A673 (cell line): ENCODE measurements at regions not wholly inside any gene's neighbourhood (a gene's known extent, or its start where the extent isn't known, plus 50 kb on each side); places are given as distances from the start of the nearest gene placed in this dataset.

Experiments
- BruUV-seq: library from RNA; stranded (reverse); fragments of 400-500 nt; replicated peaks from 2 replicates; lab custom pipeline; 2021; lab: Mats Ljungman, UMichigan
- CTCF ChIA-PET: fragments of 300-600 bp; sonication (Branson Sonifier 250); formaldehyde crosslinking; loops from one replicate; lab custom pipeline; 2022; ENCODE audit warnings: antibody characterized with exemption; lab: Charles Lee
- POLR2A ChIA-PET: fragments of 300-600 bp; sonication (Branson Sonifier 250); formaldehyde crosslinking; loops from one replicate; lab custom pipeline; 2022; ENCODE audit warnings: antibody characterized with exemption; ENCODE audit not compliant: low non-redundant PET; lab: Charles Lee
- DNase-seq: peaks from one replicate; pipeline ENCODE4 v3.0.0-alpha.2; 2015; ENCODE audit warnings: low spot score
- H3K27ac ChIP-seq: fragments of 200-600 bp; sonication (generic); 2 replicates; pipeline ENCODE4 v1.5.1; 2016; ENCODE audit warnings: mixed run types, low read depth, mild to moderate bottlenecking, mixed read lengths, antibody characterized with exemption, low read length; ENCODE audit not compliant: poor library complexity, severe bottlenecking
- H3K27me3 ChIP-seq: fragments of 200-600 bp; sonication (generic); replicated peaks from 2 replicates; pipeline ENCODE4 v1.6.1; 2017; ENCODE audit warnings: mixed run types, low read depth, mild to moderate bottlenecking, mixed read lengths, antibody characterized with exemption, low read length; ENCODE audit not compliant: insufficient read depth, poor library complexity
- H3K36me3 ChIP-seq: fragments of 200-600 bp; sonication (generic); 2 replicates; pipeline ENCODE4 v1.6.1; 2016; ENCODE audit warnings: mixed run types, mild to moderate bottlenecking, mixed read lengths, antibody characterized with exemption, low read length; ENCODE audit not compliant: insufficient read depth, poor library complexity, severe bottlenecking
- H3K4me1 ChIP-seq: fragments of 200-600 bp; sonication (generic); 2 replicates; pipeline ENCODE4 v1.6.1; 2017; ENCODE audit warnings: mixed run types, mild to moderate bottlenecking, mixed read lengths, antibody characterized with exemption, low read length; ENCODE audit not compliant: insufficient read depth, poor library complexity, severe bottlenecking
- H3K4me3 ChIP-seq: fragments of 200-600 bp; sonication (generic); 2 replicates; pipeline ENCODE4 v1.5.1; 2016; ENCODE audit warnings: low read depth, mixed run types, mild to moderate bottlenecking, mixed read lengths, low read length; ENCODE audit not compliant: poor library complexity, severe bottlenecking
- H3K9me3 ChIP-seq: fragments of 200-600 bp; sonication (generic); 2 replicates; pipeline ENCODE4 v1.6.1; 2016; ENCODE audit warnings: mixed run types, low read depth, mild to moderate bottlenecking, mixed read lengths, antibody characterized with exemption, low read length; ENCODE audit not compliant: poor library complexity, severe bottlenecking
- CTCF ChIP-seq: fragments of 300-800, 200-600 bp; sonication (generic); conservative IDR thresholded peaks from 2 replicates; pipeline ENCODE4 v1.5.1; 2017; ENCODE audit warnings: low read depth, mild to moderate bottlenecking, antibody characterized with exemption, low read length, moderate library complexity, mixed read lengths
- EZH2 ChIP-seq: fragments of 200-600 bp; sonication (generic); IDR thresholded peaks from 2 replicates; pipeline ENCODE4 v1.6.1; 2017; ENCODE audit warnings: borderline replicate concordance, low read depth, mild to moderate bottlenecking, mixed read lengths, antibody characterized with exemption, low read length; ENCODE audit not compliant: poor library complexity, severe bottlenecking
- intact Hi-C: fragments of 100-400 bp; cut with micrococcal nuclease; formaldehyde crosslinking; loops from one replicate; pipeline ENCODE4 v1.10.0; 2022; ENCODE audit not compliant: unreplicated experiment

- POLR2A ChIA-PET, result no interaction called here
- BruUV-seq, result no TSS peak
- CTCF ChIA-PET, result no interaction called here
- no peak for DNase-seq
- Histone ChIP-seq H3K36me3 (no peaks in the 10 kb centered on the region), H3K27ac (no peak overlapping the region), H3K4me1 (peaks cover 3% of the 10 kb centered on the region), H3K4me3 (no peak overlapping the region), H3K27me3 (no peaks in the 10 kb centered on the region), H3K9me3 (no peaks in the 10 kb centered on the region)
- intact Hi-C loops, result no loop called here
- TF ChIP-seq CTCF, result no peak
- no peak for TF ChIP-seq EZH2
Observed at GRCh38 chr9:135204177-135204576, 116.7 kb downstream of the OLFM1 start.

GRCh38 chr9:135209136-135209535, 121.7 kb downstream of the OLFM1 start:
- TF ChIP-seq CTCF (no peak), EZH2 (no peak)
- no TSS peak for BruUV-seq
- Histone ChIP-seq H3K4me3 (no peak overlapping the region), H3K27ac (no peak overlapping the region), H3K4me1 (no peaks in the 10 kb centered on the region), H3K27me3 (no peaks in the 10 kb centered on the region), H3K36me3 (no peaks in the 10 kb centered on the region), H3K9me3 (peaks cover 3% of the 10 kb centered on the region)
- ChIA-PET POLR2A (no interaction called here), CTCF (no interaction called here)
- intact Hi-C loops, result no loop called here
- no peak for DNase-seq

GRCh38 chr9:135209852-135210251, 122.4 kb downstream of the OLFM1 start:
- Histone ChIP-seq H3K4me1 (no peaks in the 10 kb centered on the region), H3K4me3 (no peak overlapping the region), H3K36me3 (no peaks in the 10 kb centered on the region), H3K27ac (no peak overlapping the region), H3K27me3 (no peaks in the 10 kb centered on the region), H3K9me3 (peaks cover 3% of the 10 kb centered on the region)
- intact Hi-C loops, result no loop called here
- DNase-seq, result no peak
- no TSS peak for BruUV-seq
- ChIA-PET POLR2A (no interaction called here), CTCF (no interaction called here)
- no peak for TF ChIP-seq CTCF
- no peak for TF ChIP-seq EZH2
